ENCODE measurements at regions not wholly inside any gene's neighbourhood (a gene's known extent, or its start where the extent isn't known, plus 50 kb on each side); places are given as distances from the start of the nearest gene placed in this dataset.
A peak's percentile ranks its signal among the peaks of the same experiment; 100 is the strongest.
"Not testable (repeated sequence)": the region's sequence is repeated elsewhere in the genome, so short reads cannot be mapped to it uniquely, and the experiment has no call there.

- no peak for DNase-seq
These were observed 790.8 kb upstream of the FBXO33 start for GRCh38 chr14:40222996-40223395.

GRCh38 chr14:40221428-40221827 lies 789.2 kb upstream of the FBXO33 start:
- DNase-seq: no peak

GRCh38 chr14:40219032-40219431 lies 786.8 kb upstream of the FBXO33 start:
- no peak for DNase-seq

- DNase-seq: no peak
These were observed 786.2 kb upstream of the FBXO33 start for GRCh38 chr14:40218282-40218941.

- DNase-seq: no peak
These were observed 784.7 kb upstream of the FBXO33 start for GRCh38 chr14:40216976-40217375.

GRCh38 chr14:40216408-40216807 lies 784.2 kb upstream of the FBXO33 start:
- DNase-seq: not testable (repeated sequence)

- DNase-seq: no peak
These were observed 781.5 kb upstream of the FBXO33 start for GRCh38 chr14:40213701-40214100.

GRCh38 chr14:40204441-40205175 lies 772.4 kb upstream of the FBXO33 start:
- DNase-seq: no peak

GRCh38 chr14:40199101-40199500 lies 766.9 kb upstream of the FBXO33 start:
- no peak for DNase-seq

- no peak for DNase-seq
These were observed 765.1 kb upstream of the FBXO33 start for GRCh38 chr14:40197344-40197743.

GRCh38 chr14:40188006-40188405 lies 755.8 kb upstream of the FBXO33 start:
- DNase-seq: no peak

GRCh38 chr14:40164083-40164482 lies 731.9 kb upstream of the FBXO33 start:
- DNase-seq: peak; percentile 52

GRCh38 chr14:40139657-40140056 lies 707.4 kb upstream of the FBXO33 start:
- DNase-seq: no peak

GRCh38 chr14:40133463-40133862 lies 701.2 kb upstream of the FBXO33 start:
- DNase-seq: no peak

- no peak for DNase-seq
These were observed 696.9 kb upstream of the FBXO33 start for GRCh38 chr14:40129159-40129558.

- no peak for DNase-seq
These were observed 691.6 kb upstream of the FBXO33 start for GRCh38 chr14:40123816-40124215.

GRCh38 chr14:40122968-40123648 lies 690.9 kb upstream of the FBXO33 start:
- no peak for DNase-seq

GRCh38 chr14:40119765-40120164 lies 687.5 kb upstream of the FBXO33 start:
- no peak for DNase-seq

- DNase-seq: no peak
These were observed 687.1 kb upstream of the FBXO33 start for GRCh38 chr14:40119321-40119720.

GRCh38 chr14:40115583-40115982 lies 683.4 kb upstream of the FBXO33 start:
- no peak for DNase-seq

GRCh38 chr14:40113671-40114070 lies 681.4 kb upstream of the FBXO33 start:
- DNase-seq: no peak

- DNase-seq: no peak
These were observed 668.4 kb upstream of the FBXO33 start for GRCh38 chr14:40100544-40101196.

- no peak for DNase-seq
These were observed 667.1 kb upstream of the FBXO33 start for GRCh38 chr14:40099316-40099715.

GRCh38 chr14:40098468-40098867 lies 666.2 kb upstream of the FBXO33 start:
- no peak for DNase-seq
